Activated effector memory CD4-positive, alpha-beta T cell treated with Interleukin-2 at 50 U/mL for 16 hours (primary cell): ENCODE measurements at regions not wholly inside any gene's neighbourhood (a gene's known extent, or its start where the extent isn't known, plus 50 kb on each side); places are given as distances from the start of the nearest gene placed in this dataset.

Experiments used
- DNase-seq: peaks from one replicate; pipeline ENCODE4 v3.0.0-alpha.2; 2020

- no peak for DNase-seq
These were observed 53.5 kb upstream of the FAM9B start for GRCh38 chrX:9087271-9088040.

DNA sequence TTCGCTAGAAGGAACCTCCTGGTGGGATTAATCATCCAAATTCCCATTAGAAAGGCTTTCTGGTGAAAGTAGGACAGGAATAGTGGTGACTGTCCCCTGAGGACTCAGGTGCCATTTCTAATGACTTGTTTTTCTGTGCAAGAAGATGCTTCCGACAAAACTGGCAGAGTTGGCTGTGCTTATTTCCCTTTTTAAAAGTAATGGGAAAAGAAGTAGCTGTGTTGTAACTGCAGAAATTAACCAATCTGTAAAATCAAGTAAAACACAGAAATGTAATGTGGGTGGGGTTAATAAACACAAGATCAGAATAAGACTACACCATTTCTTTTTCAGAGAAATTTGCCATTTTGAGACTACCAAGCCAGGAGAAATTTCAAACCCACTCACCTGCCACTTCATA is 55.0 kb upstream of the FAM9B start:
- no peak for DNase-seq

DNA sequence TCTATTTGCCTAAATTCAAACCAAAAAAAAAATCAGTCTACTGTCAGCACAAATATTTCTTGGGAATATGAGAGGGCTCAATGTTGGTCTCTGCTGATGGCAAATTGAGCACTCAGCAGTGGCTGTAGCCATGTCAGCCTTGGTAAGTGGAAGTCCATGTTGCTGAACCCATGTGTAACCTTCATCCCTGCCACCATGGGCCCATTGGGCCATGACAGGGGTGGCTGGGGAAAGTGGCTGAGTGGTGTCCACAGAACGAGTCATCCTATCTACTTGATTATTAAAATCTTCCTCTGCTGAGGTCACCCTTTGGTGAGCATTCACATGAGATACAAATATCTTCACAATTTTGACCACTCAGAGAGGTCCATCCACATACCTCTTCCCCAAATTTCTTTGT is 56.8 kb upstream of the FAM9B start:
- no peak for DNase-seq

DNA sequence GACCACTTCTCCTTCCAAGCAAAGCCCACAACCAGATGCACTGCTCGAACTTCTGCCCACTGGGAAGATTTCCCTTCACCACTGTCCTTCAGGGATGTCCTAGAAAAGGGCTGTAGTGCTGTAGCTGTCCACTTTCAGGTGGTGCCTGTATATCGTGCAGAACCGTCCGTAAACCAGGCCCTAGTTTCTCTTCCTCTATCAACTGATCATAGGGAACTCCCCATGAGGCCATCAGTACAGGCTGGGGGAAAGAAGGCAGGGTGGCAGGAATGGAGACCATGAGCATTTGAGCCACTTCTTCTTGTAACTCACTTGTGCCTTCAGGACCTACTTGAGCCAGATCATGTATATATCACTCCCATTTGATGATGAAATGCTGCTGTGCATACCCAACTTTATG is 57.3 kb upstream of the FAM9B start:
- DNase-seq, result no peak

DNA sequence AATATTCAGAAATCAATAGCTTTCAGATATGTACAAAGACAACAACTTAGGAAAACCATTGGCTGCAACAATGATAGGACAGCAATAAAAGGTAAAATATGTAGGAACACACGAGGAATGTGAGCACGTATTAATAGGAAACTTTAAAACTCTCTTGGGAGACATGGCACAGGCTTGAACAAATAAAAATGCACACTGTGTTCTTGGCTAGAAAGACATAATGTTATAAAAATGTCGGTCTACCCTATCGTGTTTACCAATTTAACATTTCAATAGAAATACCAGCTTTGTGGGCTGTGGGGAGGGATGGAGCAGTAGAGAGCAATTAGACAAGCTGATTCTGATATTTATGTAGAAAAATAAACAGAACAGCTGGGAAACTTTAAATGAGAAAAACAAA is 69.0 kb upstream of the FAM9B start:
- DNase-seq, result no peak

DNA sequence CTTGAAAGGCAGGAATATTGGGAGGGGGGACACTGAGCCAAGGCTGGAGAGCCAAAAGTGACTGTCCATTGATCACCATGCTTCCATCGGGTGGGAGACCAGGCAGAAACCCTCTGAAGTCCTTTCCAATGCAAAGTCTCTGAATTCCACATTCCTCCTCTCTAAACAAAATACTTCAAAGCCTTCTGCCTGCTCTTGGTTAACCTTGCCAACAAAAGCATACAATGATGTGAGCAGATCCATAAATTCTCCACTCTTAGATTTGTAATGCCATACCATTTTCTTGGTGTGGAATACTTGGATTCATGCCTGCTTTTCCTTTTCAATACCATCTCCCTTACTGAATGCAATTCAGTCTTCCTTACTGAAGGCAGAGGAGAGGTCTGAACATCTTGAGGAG is 74.1 kb upstream of the FAM9B start:
- no peak for DNase-seq

DNA sequence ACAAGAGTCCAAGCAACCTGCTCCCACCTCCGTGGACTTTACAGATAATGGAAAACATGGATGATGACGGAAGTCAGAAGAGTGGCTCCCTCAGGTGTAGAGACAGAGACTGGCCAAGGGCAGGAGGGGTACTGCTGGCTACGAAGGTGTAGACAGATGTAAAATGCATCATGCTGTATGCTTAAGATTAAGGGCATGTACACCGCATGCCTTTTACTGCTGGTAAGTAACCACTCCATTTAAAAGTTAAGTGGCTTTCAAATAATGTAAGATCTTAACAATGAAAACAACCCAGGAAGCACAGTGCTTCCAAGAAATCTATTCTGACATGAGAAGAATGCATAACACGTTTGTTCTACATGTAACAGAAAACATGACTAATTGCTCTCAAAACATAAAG is 76.9 kb upstream of the FAM9B start:
- no peak for DNase-seq

- DNase-seq, result no peak
These were observed 80.3 kb upstream of the FAM9B start for GRCh38 chrX:9114245-9114644.

GRCh38 chrX:9117851-9118250 is 83.9 kb upstream of the FAM9B start:
- no peak for DNase-seq

DNA sequence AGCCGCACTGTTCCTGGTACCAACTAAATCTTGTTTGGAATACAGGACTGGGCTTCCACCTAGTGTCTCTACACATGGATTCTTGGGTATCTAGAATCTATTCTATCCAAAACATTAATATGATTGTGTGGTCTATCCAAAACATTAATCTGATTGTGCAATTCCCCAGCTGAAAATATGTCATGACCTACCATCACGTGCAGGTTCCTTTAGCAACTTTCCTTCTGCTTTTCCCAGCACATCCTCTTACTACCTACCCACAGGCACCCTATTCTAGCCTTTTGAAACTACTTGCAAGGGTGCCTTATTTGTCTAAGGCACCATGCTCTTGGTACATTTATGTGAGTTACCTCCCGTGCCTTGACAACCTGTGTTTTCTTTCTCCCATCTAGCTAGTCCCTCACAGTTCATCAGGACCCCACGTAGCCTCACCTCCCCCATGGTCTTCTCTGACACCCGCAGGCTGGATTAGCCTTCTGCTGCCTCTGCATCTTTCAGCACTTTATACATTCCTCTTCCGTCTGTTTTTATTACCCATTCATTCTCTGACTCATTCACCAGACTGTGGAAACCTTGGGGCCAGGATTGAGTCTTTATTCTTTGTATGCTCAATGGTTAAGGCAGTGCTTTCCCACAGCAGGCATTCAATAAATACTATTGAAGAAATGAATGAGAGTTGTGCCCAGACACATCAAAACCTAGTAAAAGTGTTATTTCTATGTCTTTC is 88.8 kb upstream of the FAM9B start:
- DNase-seq, result no peak

DNA sequence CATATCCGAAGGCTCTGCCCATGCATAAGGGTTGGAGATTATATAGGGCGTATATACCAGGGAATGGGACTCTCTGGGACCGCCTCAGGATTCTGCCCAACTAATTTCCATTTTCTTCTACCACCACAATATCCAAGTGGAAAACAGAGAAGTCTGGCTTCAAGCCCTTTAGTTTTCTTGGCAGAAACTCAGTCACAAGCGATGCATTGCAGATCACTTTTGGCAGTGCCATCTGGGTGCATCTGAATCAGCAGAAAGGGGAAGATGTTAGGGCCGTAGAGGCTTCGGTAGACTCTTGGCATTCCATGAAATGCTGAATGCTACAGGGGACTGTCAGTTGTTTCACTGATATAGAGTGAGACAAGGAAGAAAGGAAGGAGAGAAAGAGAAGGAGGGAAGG is 94.1 kb upstream of the FAM9B start:
- DNase-seq, result no peak

- DNase-seq, result no peak
These were observed 96.1 kb upstream of the FAM9B start for GRCh38 chrX:9130031-9130430.

- no peak for DNase-seq
These were observed 97.1 kb upstream of the FAM9B start for GRCh38 chrX:9131066-9131465.

DNA sequence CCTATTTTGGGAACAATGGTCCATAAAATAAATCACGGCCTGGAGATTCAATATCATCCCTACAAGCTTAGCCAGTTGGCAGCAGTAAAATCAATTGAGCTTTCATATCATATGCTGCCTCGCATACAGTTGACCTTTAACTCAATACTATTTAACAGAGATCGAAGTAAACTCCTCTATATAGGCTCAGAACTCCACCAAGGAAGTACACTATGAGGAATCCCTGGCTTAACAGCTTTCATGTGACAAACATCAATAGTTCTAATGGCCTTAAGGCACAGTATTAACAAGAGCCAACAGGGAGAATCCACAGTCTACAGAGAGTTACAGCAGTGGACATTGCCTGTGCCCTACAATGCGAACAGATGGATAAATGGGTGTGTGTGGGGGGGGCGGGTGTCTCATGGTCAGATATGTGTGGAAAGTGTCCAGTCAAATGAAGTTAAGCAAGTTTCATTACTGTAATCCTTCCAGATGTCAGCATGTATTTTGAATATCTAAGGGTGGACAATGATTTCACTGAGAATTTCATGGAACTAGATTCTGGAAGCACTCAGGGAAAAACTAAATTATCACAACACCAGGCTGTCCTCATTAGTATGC is 98.2 kb upstream of the FAM9B start:
- no peak for DNase-seq

GRCh38 chrX:9133426-9133825 is 99.5 kb upstream of the FAM9B start:
- no peak for DNase-seq

DNA sequence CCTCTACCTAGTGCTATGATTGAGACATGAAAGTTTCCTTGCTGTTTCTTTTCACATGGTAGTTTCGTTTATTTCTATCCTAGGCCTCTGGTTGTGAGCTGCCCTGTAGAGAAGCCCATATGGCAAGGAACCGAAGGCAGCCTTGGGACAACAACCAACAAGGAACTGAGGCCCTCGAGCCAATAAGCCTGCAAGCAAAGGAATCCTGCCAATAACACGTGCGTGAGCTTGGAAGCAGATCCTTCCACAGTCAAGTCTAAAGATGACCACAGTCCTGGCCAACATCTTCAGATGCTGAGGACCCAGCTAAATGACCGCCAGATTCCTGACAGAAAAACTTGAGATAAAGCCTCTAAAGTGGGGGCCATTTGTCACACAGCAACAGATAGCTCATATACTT is 100.4 kb upstream of the FAM9B start:
- no peak for DNase-seq

GRCh38 chrX:9135901-9136510 is 102.1 kb upstream of the FAM9B start:
- no peak for DNase-seq

GRCh38 chrX:9137152-9137551 is 103.2 kb upstream of the FAM9B start:
- DNase-seq, result no peak

- DNase-seq, result no peak
These were observed 107.6 kb upstream of the FAM9B start for GRCh38 chrX:9141496-9141895.

- DNase-seq, result no peak
These were observed 110.8 kb upstream of the FAM9B start for GRCh38 chrX:9144701-9145241.

- no peak for DNase-seq
These were observed 112.7 kb upstream of the FAM9B start for GRCh38 chrX:9146657-9147056.

DNA sequence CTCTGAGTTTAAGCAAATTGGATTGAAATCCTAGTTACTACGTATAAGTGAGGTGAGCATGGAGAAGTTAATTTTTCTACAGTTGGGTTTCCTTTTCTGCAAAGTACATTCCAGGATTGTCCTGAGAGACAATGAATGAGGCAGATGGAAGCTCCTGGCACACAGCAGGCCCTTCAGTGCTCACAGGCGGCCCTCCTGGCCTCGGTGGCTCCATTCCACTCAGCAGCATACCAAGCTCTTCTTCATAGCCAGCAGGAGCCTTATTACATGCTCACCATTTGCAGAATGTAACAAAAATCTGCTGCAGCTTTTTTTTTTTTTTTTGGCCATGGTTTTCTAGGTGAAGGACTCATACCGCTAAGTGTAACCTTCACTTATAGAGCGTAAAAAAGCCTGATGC is 113.2 kb upstream of the FAM9B start:
- no peak for DNase-seq

DNA sequence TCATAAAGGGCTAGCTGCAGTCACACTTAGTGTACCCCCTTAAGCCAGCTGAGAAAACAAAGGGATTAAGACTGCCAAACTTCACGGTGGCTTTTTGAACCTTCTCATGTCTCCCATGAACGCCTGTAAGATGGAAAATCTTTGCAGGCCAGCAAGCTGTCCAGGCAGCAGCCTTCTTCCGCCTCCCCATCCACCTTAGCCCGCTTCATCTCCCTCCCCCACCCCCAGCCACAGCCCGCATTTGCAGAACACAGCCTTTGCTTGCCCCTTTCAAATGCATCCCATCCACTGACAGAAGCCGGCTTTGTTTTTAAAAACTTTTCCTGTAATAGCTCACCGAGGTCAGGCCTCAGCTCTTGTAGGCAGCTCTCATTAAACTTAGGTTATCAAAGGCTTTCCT is 113.8 kb upstream of the FAM9B start:
- DNase-seq, result no peak
